ENCODE measurements at regions not wholly inside any gene's neighbourhood (a gene's known extent, or its start where the extent isn't known, plus 50 kb on each side); places are given as distances from the start of the nearest gene placed in this dataset.

DNA sequence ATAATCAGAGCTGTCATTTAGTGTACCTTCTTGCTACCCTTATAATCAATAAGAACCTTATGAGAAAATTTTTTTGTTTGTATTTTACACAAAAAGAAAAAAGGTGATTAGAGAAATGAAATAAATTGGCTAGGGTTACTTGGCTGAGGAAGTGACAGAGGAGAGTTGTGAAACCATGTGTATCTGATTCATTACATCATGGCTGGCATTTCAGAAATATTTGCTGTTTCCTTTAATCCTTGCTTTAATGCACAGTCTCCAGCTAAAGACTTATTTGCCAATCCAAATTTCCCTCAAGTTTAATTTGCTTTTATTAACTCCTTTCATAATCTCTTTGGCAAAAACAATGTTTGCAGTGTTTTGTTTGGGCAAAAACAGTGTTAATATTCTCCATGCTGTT, 543.1 kb downstream of the KIF4B start:
- no peak for TF ChIP-seq CTCF (IDR thresholded peaks at IDR 0.05)
- no peak for TF ChIP-seq TCF7L2 (IDR thresholded peaks at IDR 0.05; ENCODE audit: low read depth, low read length)
- TF ChIP-seq POLR2AphosphoS5 (IDR thresholded peaks at IDR 0.05; ENCODE audit: low read depth, low read length): no peak
- TF ChIP-seq REST (IDR thresholded peaks at IDR 0.05; ENCODE audit: insufficient read depth in 1 of 2, low read depth in 2 of 2, low read length in 1 of 2): no peak
